Natural killer cell (primary cell): ENCODE measurements at regions not wholly inside any gene's neighbourhood (a gene's known extent, or its start where the extent isn't known, plus 50 kb on each side); places are given as distances from the start of the nearest gene placed in this dataset.
"Not testable (repeated sequence)": the region's sequence is repeated elsewhere in the genome, so short reads cannot be mapped to it uniquely, and the experiment has no call there.

ENCODE experiments used
- ATAC-seq, 3 donors: fragments of 150-1000 bp in 2 of 3; fragments of 200-7000 bp in 1 of 3; cut with Tn5 transposase; 1 replicate in 1 of 3; 2 replicates in 2 of 3; pipeline ENCODE4 v1.10.0; 2021; ENCODE audit warnings: mild to moderate bottlenecking in 2 of 3, moderate library complexity in 2 of 3
- DNase-seq, 2 donors: peaks; one replicate each; pipeline versions ENCODE4 v3.0.0 to v3.0.0-alpha.2; 2013 to 2021; ENCODE audit warnings: mixed read lengths in 1 of 2
- H3K27ac ChIP-seq: one replicate; pipeline ENCODE4 v1.5.1; 2013; ENCODE audit warnings: mild to moderate bottlenecking, low read length
- H3K27me3 ChIP-seq: one replicate; pipeline ENCODE4 v1.6.1; 2013; ENCODE audit warnings: low read length; ENCODE audit not compliant: control insufficient read depth, insufficient read depth
- H3K36me3 ChIP-seq: one replicate; pipeline ENCODE4 v1.6.1; 2013; ENCODE audit warnings: low read length; ENCODE audit not compliant: control insufficient read depth, insufficient read depth
- H3K4me1 ChIP-seq: one replicate; pipeline ENCODE4 v1.6.1; 2013; ENCODE audit warnings: low read length; ENCODE audit not compliant: control insufficient read depth, insufficient read depth
- H3K4me3 ChIP-seq: one replicate; pipeline ENCODE4 v1.5.1; 2013; ENCODE audit warnings: low read length
- H3K9me3 ChIP-seq: one replicate; pipeline ENCODE4 v1.6.1; 2013; ENCODE audit warnings: low read length; ENCODE audit not compliant: control insufficient read depth, insufficient read depth
- H3K27ac Mint-ChIP-seq, 2 donors: one replicate each; pipeline ENCODE4 v1.8.0; 2022; ENCODE audit warnings: mild to moderate bottlenecking in 2 of 2, mixed read lengths in 2 of 2, moderate library complexity in 1 of 2
- H3K27me3 Mint-ChIP-seq, 2 donors: one replicate each; pipeline ENCODE4 v1.8.0; 2022; ENCODE audit warnings: low read depth in 2 of 2, mixed read lengths in 2 of 2
- H3K36me3 Mint-ChIP-seq: one replicate; pipeline ENCODE4 v1.8.0; 2022; ENCODE audit warnings: mixed read lengths
- H3K4me1 Mint-ChIP-seq, 2 donors: one replicate each; pipeline ENCODE4 v1.8.0; 2022; ENCODE audit warnings: mixed read lengths in 2 of 2
- H3K4me3 Mint-ChIP-seq: one replicate; pipeline ENCODE4 v1.8.0; 2022; ENCODE audit warnings: mild to moderate bottlenecking, moderate library complexity, mixed read lengths
- H3K9me3 Mint-ChIP-seq, 2 donors: one replicate each; pipeline ENCODE4 v1.8.0; 2022; ENCODE audit warnings: mixed read lengths in 2 of 2
- CTCF ChIP-seq: fragments of 200-600 bp; IDR thresholded peaks from one replicate; pipeline ENCODE4 v1.8.0; 2022; ENCODE audit warnings: antibody characterized with exemption
- WGBS: methylation state at CpG from one replicate; pipeline ENCODE4 v1.1.7; 2013; ENCODE audit warnings: missing lambda C conversion rate; ENCODE audit not compliant: insufficient coverage; 5-methylcytosine and 5-hydroxymethylcytosine counted together
- intact Hi-C: fragments of 100-400 bp; cut with micrococcal nuclease; formaldehyde crosslinking; loops from one replicate; pipeline ENCODE4 v1.14.2; 2022

GRCh38 chr13:78047151-78047550, 128.5 kb upstream of the EDNRB start:
- intact Hi-C loops = no loop called here
- Histone ChIP-seq H3K4me1 (no peaks in the 10 kb centered on the region), H3K4me3 (no peak overlapping the region), H3K36me3 (no peaks in the 10 kb centered on the region), H3K9me3 (no peaks in the 10 kb centered on the region), H3K27me3 (no peaks in the 10 kb centered on the region), H3K27ac (no peak overlapping the region)
- ATAC-seq = no peak
- Mint-ChIP-seq H3K27me3 (peaks cover 2 to 27% of the 10 kb centered on the region in 2 donors), H3K4me1 (no peaks in the 10 kb centered on the region), H3K4me3 (no peak overlapping the region), H3K9me3 (no peaks in the 10 kb centered on the region), H3K36me3 (no peaks in the 10 kb centered on the region), H3K27ac (no peak overlapping the region)
- DNase-seq = no peak
- TF ChIP-seq CTCF = no peak
- WGBS = 83% methylated on average over 1 of the region's 1 CpG

- H3K9me3 ChIP-seq = no peaks in the 10 kb centered on the region
- intact Hi-C loops = no loop called here
Measured at GRCh38 chr13:78046331-78046730, 127.7 kb upstream of the EDNRB start.

DNA sequence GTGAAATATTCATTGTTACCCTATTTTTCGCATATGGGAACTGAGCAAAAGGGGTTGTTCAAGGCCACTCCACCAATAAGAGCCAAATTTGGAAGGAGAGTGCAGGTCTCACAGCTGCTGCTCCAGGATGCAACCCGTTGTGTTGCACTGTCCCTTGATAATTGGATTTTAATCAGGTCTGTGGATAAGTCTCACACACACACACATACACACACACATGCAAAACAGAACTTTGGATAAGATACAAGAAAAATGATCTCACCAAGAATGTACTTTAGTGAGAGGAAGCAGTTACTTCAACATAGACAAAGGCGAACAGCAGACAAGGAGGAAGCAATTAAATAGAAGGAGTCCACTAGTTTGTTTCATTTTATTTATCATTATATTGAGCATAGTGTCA, 127.3 kb upstream of the EDNRB start:
- H3K27ac Mint-ChIP-seq = no peak overlapping the region
- Histone ChIP-seq H3K4me3 (no peak overlapping the region), H3K9me3 (no peaks in the 10 kb centered on the region), H3K4me1 (no peaks in the 10 kb centered on the region), H3K27ac (no peak overlapping the region), H3K36me3 (no peaks in the 10 kb centered on the region), H3K27me3 (no peaks in the 10 kb centered on the region)
- H3K9me3 Mint-ChIP-seq = no peaks in the 10 kb centered on the region
- ATAC-seq (no peak), DNase-seq (no peak)
- intact Hi-C loops = no loop called here
- H3K4me3 Mint-ChIP-seq = no peak overlapping the region
- no peaks in the 10 kb centered on the region for H3K36me3 Mint-ChIP-seq
- H3K27me3 Mint-ChIP-seq = peaks cover 7 to 32% of the 10 kb centered on the region in 2 donors
- WGBS = no CpG with 5 or more reads among the region's 3 CpGs
- no peaks in the 10 kb centered on the region for H3K4me1 Mint-ChIP-seq
- TF ChIP-seq CTCF = no peak

More at GRCh38 chr13:78046331-78046730, 127.7 kb upstream of the EDNRB start:
- H3K27ac Mint-ChIP-seq = no peak overlapping the region
- Histone ChIP-seq H3K36me3 (no peaks in the 10 kb centered on the region), H3K27ac (no peak overlapping the region), H3K27me3 (no peaks in the 10 kb centered on the region), H3K4me1 (no peaks in the 10 kb centered on the region), H3K4me3 (no peak overlapping the region)
- peaks cover 7 to 32% of the 10 kb centered on the region in 2 donors for H3K27me3 Mint-ChIP-seq
- no peaks in the 10 kb centered on the region for H3K36me3 Mint-ChIP-seq
- ATAC-seq (no peak), DNase-seq (no peak)
- WGBS = 82% methylated on average over 1 of the region's 2 CpGs
- H3K4me3 Mint-ChIP-seq = no peak overlapping the region
- H3K4me1 Mint-ChIP-seq = no peaks in the 10 kb centered on the region
- H3K9me3 Mint-ChIP-seq = no peaks in the 10 kb centered on the region
- TF ChIP-seq CTCF = no peak

DNA sequence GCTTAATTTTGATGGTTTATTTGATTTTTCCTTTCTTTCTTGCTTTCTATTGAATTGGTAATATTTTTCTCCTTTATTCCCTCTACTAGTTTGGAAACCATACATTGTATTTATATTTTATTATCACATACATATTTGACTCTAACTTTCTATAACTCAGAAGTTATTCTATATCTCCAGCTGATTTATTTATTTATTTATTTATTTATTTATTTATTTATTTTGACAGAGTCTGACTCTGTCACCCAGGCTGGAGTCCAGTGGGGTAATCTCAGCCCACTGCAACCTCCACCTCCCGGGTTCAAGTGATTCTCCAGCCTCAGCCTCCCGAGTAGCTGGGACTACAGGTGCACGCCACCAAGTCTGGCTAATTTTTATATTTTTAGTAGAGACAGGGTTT, 122.7 kb upstream of the EDNRB start:
- DNase-seq, H3K36me3 ChIP-seq, H3K4me1 Mint-ChIP-seq, H3K27me3 ChIP-seq, ATAC-seq, H3K9me3 ChIP-seq, H3K4me3 Mint-ChIP-seq, H3K27ac Mint-ChIP-seq, H3K4me3 ChIP-seq, H3K9me3 Mint-ChIP-seq, H3K36me3 Mint-ChIP-seq, H3K27ac ChIP-seq, intact Hi-C loops, H3K4me1 ChIP-seq: not testable (repeated sequence)
- WGBS = 89% methylated on average over 3 of the region's 3 CpGs
- H3K27me3 Mint-ChIP-seq = peaks cover 10 to 21% of the 10 kb centered on the region in 2 donors
